ENCODE measurements at regions not wholly inside any gene's neighbourhood (a gene's known extent, or its start where the extent isn't known, plus 50 kb on each side); places are given as distances from the start of the nearest gene placed in this dataset.

DNA sequence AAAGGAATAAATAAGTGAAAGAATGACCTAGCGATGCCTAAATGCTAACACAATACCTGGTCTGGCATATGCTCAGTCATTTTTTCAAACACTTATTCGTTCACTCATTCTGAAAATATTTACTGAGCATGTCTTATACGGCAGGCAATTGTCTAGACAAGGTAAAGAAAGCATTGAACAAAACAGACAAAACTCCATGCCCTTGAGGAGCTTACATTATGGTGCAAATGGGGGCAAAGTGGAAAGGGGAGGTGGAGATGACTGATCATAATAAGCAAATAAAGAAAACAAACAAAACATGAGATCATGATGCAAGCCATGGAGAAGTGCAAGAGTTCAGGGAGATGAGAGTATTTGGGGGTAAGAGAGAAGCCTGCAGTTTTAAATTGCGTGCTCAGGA lies 334.6 kb upstream of the PPARGC1A start (continued):
- TF ChIP-seq, protein P1, sequence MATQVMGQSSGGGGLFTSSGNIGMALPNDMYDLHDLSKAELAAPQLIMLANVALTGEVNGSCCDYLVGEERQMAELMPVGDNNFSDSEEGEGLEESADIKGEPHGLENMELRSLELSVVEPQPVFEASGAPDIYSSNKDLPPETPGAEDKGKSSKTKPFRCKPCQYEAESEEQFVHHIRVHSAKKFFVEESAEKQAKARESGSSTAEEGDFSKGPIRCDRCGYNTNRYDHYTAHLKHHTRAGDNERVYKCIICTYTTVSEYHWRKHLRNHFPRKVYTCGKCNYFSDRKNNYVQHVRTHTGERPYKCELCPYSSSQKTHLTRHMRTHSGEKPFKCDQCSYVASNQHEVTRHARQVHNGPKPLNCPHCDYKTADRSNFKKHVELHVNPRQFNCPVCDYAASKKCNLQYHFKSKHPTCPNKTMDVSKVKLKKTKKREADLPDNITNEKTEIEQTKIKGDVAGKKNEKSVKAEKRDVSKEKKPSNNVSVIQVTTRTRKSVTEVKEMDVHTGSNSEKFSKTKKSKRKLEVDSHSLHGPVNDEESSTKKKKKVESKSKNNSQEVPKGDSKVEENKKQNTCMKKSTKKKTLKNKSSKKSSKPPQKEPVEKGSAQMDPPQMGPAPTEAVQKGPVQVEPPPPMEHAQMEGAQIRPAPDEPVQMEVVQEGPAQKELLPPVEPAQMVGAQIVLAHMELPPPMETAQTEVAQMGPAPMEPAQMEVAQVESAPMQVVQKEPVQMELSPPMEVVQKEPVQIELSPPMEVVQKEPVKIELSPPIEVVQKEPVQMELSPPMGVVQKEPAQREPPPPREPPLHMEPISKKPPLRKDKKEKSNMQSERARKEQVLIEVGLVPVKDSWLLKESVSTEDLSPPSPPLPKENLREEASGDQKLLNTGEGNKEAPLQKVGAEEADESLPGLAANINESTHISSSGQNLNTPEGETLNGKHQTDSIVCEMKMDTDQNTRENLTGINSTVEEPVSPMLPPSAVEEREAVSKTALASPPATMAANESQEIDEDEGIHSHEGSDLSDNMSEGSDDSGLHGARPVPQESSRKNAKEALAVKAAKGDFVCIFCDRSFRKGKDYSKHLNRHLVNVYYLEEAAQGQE (IDR thresholded peaks at IDR 0.05): no peak

- Histone ChIP-seq H3K9me3 (ENCODE audit: control insufficient read depth in 4 of 4, low read length in 3 of 4) (no peaks in the 10 kb centered on the region), H3K27ac (ENCODE audit: low read depth in 1 of 2, low read length in 2 of 2) (peak overlapping the region; percentile 62 to 65), H3K36me3 (ENCODE audit: control insufficient read depth in 4 of 4, insufficient read depth in 3 of 4, low read depth in 1 of 4, low read length in 3 of 4) (no peaks in the 10 kb centered on the region), H3K27me3 (ENCODE audit: control insufficient read depth in 4 of 4, insufficient read depth in 4 of 4, low read length in 3 of 4) (peaks cover 0 to 2% (median 0%) of the 10 kb centered on the region in 4 donors), H3K4me3 (ENCODE audit: low read depth in 1 of 3, low read length in 3 of 3) (no peak overlapping the region), H3K9ac (ENCODE audit: low read depth in 1 of 2, low read length in 2 of 2) (no peak overlapping the region), H3K4me1 (ENCODE audit: control insufficient read depth in 4 of 4, insufficient read depth in 4 of 4, low read length in 3 of 4) (peaks cover 4 to 17% (median 8%) of the 10 kb centered on the region in 4 donors)
- peak; percentile 97 to 98 for TF ChIP-seq JUND (IDR thresholded peaks at IDR 0.05)
- TF ChIP-seq TAF1 (conservative IDR thresholded peaks at IDR 0.05): peak; percentile 35
- TF ChIP-seq HNF4A (conservative IDR thresholded peaks at IDR 0.05): peak; percentile 81 to 89
- peak; percentile 36 for TF ChIP-seq FOXA1 (IDR thresholded peaks at IDR 0.05)
- peak in 1 of 2 donors; percentile 45 for TF ChIP-seq GABPA (IDR thresholded peaks at IDR 0.05 in 1 of 2, conservative IDR thresholded peaks at IDR 0.05 in 1 of 2)
- TF ChIP-seq, protein P2, sequence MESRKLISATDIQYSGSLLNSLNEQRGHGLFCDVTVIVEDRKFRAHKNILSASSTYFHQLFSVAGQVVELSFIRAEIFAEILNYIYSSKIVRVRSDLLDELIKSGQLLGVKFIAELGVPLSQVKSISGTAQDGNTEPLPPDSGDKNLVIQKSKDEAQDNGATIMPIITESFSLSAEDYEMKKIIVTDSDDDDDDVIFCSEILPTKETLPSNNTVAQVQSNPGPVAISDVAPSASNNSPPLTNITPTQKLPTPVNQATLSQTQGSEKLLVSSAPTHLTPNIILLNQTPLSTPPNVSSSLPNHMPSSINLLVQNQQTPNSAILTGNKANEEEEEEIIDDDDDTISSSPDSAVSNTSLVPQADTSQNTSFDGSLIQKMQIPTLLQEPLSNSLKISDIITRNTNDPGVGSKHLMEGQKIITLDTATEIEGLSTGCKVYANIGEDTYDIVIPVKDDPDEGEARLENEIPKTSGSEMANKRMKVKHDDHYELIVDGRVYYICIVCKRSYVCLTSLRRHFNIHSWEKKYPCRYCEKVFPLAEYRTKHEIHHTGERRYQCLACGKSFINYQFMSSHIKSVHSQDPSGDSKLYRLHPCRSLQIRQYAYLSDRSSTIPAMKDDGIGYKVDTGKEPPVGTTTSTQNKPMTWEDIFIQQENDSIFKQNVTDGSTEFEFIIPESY (IDR thresholded peaks at IDR 0.05): peak; percentile 76
- TF ChIP-seq YY1 (IDR thresholded peaks at IDR 0.05): peak; percentile 79
- TF ChIP-seq SP1 (IDR thresholded peaks at IDR 0.05): peak; percentile 92
- peak; percentile 25 for TF ChIP-seq FOXA2 (IDR thresholded peaks at IDR 0.05)
- peak; percentile 83 for TF ChIP-seq MAX (IDR thresholded peaks at IDR 0.05)
- TF ChIP-seq, protein P1 (IDR thresholded peaks at IDR 0.05): peak; percentile 88
- peak; percentile 94 to 97 for TF ChIP-seq RXRA (IDR thresholded peaks at IDR 0.05)
- TF ChIP-seq RAD21 (IDR thresholded peaks at IDR 0.05): peak; percentile 65 to 75
- TF ChIP-seq ATF3 (IDR thresholded peaks at IDR 0.05): peak; percentile 62
- peak; percentile 39 for TF ChIP-seq NR2F2 (IDR thresholded peaks at IDR 0.05)
- TF ChIP-seq, protein P3, sequence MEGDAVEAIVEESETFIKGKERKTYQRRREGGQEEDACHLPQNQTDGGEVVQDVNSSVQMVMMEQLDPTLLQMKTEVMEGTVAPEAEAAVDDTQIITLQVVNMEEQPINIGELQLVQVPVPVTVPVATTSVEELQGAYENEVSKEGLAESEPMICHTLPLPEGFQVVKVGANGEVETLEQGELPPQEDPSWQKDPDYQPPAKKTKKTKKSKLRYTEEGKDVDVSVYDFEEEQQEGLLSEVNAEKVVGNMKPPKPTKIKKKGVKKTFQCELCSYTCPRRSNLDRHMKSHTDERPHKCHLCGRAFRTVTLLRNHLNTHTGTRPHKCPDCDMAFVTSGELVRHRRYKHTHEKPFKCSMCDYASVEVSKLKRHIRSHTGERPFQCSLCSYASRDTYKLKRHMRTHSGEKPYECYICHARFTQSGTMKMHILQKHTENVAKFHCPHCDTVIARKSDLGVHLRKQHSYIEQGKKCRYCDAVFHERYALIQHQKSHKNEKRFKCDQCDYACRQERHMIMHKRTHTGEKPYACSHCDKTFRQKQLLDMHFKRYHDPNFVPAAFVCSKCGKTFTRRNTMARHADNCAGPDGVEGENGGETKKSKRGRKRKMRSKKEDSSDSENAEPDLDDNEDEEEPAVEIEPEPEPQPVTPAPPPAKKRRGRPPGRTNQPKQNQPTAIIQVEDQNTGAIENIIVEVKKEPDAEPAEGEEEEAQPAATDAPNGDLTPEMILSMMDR (IDR thresholded peaks at IDR 0.05; ENCODE audit: low read depth, low read length, missing input control): no peak
- peak; percentile 65 for TF ChIP-seq HNF4G (IDR thresholded peaks at IDR 0.05)
- TF ChIP-seq EGR1 (IDR thresholded peaks at IDR 0.05; ENCODE audit: low read depth in 2 of 2): peak in 1 of 2 donors; percentile 54
- peak; percentile 38 for DNase-seq (ENCODE audit: low spot score)
- WGBS: 22% methylated on average over 8 of the region's 8 CpGs
Observed at GRCh38 chr4:24219209-24219608, 329.4 kb upstream of the PPARGC1A start.
